IPS-20b (cell line): ENCODE measurements at regions not wholly inside any gene's neighbourhood (a gene's known extent, or its start where the extent isn't known, plus 50 kb on each side); places are given as distances from the start of the nearest gene placed in this dataset.

Experiments used
- H3K27ac ChIP-seq: one replicate; pipeline ENCODE4 v1.5.1; 2013; ENCODE audit warnings: low read length
- H3K27me3 ChIP-seq: 2 replicates; pipeline ENCODE4 v1.6.1; 2013; ENCODE audit warnings: mild to moderate bottlenecking, low read length, inconsistent platforms; ENCODE audit not compliant: insufficient read depth
- H3K36me3 ChIP-seq: 2 replicates; pipeline ENCODE4 v1.6.1; 2013; ENCODE audit warnings: low read depth, mild to moderate bottlenecking, inconsistent platforms, low read length, moderate library complexity; ENCODE audit not compliant: insufficient read depth
- H3K4me1 ChIP-seq: 2 replicates; pipeline ENCODE4 v1.6.1; 2013; ENCODE audit warnings: mild to moderate bottlenecking, control low read depth, inconsistent platforms, low read length, moderate library complexity; ENCODE audit not compliant: insufficient read depth
- H3K4me3 ChIP-seq: 2 replicates; pipeline ENCODE4 v1.5.1; 2013; ENCODE audit warnings: mild to moderate bottlenecking, low read length, inconsistent platforms
- H3K9ac ChIP-seq: 2 replicates; pipeline ENCODE4 v1.6.1; 2013; ENCODE audit warnings: low read depth, mild to moderate bottlenecking, inconsistent platforms, low read length, moderate library complexity
- H3K9me3 ChIP-seq: 2 replicates; pipeline ENCODE4 v1.6.1; 2013; ENCODE audit warnings: mild to moderate bottlenecking, low read depth, low read length, inconsistent platforms; ENCODE audit not compliant: insufficient read depth

DNA sequence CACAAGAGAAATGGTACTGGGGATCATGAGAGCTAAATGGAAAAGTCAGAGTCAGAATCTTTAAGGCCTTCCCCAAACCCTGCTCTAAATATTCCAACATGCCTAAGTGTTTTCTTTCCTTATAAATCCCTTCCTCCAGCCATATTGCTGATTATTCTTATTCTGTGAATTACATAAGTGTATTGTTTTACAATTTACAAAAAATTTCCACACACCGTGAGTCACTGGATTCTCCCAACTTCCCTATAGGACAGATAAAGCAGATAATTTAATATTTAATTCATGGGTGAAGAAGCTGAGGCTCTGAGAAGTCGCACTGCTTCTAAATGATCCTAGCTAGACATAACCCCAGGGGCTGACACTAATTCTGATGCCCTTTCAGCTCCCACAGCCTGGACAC lies 243.3 kb upstream of the JUN start:
- no peaks in the 10 kb centered on the region for H3K36me3 ChIP-seq
- H3K27ac ChIP-seq, result no peak overlapping the region
- H3K4me3 ChIP-seq, result no peak overlapping the region
- H3K9me3 ChIP-seq, result no peaks in the 10 kb centered on the region
- no peaks in the 10 kb centered on the region for H3K4me1 ChIP-seq
- H3K9ac ChIP-seq, result no peak overlapping the region
- no peaks in the 10 kb centered on the region for H3K27me3 ChIP-seq

DNA sequence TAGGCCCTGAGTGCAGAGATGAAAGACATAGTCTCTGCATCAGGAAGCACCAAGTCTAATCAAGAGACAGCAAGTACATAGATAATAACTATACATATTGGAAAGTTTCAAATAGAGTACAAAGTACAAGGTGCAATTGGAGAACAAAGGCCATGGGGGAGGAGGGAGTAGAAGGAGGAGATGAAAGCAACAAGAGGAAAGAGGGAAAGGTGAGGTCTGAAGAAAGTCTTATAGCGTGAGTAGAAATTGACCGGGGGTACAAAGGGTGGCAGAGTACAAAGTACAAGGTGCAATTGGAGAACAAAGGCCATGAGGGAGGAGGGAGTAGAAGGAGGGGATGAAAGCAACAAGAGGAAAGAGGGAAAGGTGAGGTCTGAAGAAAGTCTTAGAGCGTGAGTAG lies 244.2 kb upstream of the JUN start:
- Histone ChIP-seq H3K36me3 (no peaks in the 10 kb centered on the region), H3K9me3 (no peaks in the 10 kb centered on the region), H3K9ac (no peak overlapping the region), H3K27ac (no peak overlapping the region), H3K4me3 (no peak overlapping the region), H3K4me1 (no peaks in the 10 kb centered on the region), H3K27me3 (no peaks in the 10 kb centered on the region)

DNA sequence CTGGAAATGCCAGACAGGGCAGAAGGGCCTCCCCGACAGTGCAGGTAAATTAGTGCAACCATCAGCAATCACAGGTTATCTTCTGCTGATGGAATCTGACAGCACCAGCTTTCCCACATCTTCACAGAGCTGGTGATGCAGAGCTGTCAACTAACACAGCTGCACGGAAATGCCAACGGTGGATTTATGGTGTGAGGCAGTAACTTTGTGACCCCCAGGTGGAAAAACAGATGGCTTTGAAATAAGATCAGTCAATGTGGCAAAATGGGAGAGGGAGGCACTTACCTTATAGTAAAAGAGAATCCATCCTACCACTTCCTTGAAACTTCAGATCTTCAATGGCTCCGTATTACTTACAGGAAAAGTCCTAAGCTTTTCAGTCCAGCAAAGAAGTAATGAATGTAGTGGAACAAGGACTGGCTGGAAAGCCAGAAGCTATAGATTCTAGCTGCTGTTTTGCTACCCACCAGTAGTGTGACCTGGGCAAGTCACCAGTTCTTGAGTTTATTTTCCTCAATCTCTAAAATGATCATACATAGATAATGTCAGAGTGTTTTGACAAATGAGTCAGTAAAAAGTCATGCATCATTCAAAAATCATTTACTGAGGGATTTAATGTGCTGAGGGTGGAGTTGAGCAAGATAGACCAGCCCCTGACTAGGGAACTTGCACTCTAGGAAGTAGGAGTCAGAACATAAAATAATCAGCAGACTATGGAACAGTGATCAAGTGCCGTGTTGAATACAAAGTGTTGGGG lies 245.7 kb upstream of the JUN start:
- Histone ChIP-seq H3K9me3 (no peaks in the 10 kb centered on the region), H3K4me1 (no peaks in the 10 kb centered on the region), H3K36me3 (no peaks in the 10 kb centered on the region), H3K27ac (no peak overlapping the region), H3K27me3 (no peaks in the 10 kb centered on the region), H3K9ac (no peak overlapping the region), H3K4me3 (no peak overlapping the region)

DNA sequence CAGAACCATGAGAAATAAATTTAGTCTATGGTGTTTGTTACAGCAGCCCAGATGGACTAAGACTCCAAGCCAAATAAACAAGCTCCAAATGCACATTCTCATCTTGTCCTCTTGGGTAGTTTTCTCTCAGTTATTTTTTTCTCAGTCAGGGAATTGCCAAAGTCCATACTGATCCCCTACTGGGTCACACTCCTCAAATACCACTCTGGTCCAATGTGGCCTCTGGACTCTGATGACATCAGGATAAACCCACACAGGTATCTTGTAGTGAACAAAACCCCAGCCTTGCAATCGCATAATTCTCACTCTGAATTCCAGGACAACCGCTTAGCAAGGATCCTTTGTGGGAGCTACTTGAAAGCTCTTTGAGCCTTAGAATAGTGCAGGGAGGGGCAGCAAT lies 248.4 kb upstream of the JUN start:
- H3K27ac ChIP-seq, result no peak overlapping the region
- no peaks in the 10 kb centered on the region for H3K27me3 ChIP-seq
- H3K36me3 ChIP-seq, result no peaks in the 10 kb centered on the region
- no peak overlapping the region for H3K4me3 ChIP-seq
- H3K9me3 ChIP-seq, result no peaks in the 10 kb centered on the region
- H3K4me1 ChIP-seq, result no peaks in the 10 kb centered on the region
- no peak overlapping the region for H3K9ac ChIP-seq

DNA sequence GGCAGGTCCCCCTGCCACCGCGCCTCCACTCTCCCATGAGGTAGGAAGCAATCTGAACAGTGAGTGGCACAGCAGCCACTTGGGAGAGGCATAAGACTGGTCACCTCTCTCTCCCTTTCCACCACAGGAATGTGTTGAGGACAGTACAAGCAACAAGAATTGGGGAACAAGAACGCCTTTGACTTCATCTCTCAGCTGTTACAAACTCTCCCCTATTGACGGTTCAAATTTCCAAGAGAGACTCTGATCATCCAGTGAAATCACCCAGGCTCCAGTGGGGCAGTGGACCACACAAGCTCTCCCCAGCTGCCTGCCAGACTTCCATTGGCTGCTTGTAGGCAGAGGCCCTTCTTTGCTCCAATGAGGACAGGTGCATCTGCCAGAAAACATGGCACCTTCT lies 249.9 kb upstream of the JUN start:
- Histone ChIP-seq H3K4me3 (no peak overlapping the region), H3K36me3 (no peaks in the 10 kb centered on the region), H3K9me3 (no peaks in the 10 kb centered on the region), H3K27ac (no peak overlapping the region), H3K9ac (no peak overlapping the region), H3K27me3 (no peaks in the 10 kb centered on the region), H3K4me1 (no peaks in the 10 kb centered on the region)

DNA sequence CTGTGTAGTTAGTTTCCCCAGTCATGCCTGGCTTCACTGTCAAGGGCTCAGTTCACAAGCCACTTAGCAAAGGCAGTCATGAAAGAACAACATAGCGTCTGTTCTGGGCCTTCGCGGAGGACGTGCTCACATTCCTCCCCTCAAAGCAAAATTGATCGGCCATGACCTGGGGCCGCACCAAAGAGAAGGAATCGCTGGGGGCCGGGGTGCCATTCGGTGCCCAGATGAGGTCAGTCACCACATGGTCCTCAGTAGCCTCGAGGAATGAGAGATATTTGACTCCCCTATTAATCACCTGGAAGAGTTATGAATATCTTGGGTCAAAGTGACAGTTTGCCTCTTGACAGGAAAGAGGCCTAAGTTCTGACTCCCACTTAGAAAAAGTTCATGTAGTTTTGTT lies 251.1 kb upstream of the JUN start:
- H3K9ac ChIP-seq, result no peak overlapping the region
- H3K4me1 ChIP-seq, result no peaks in the 10 kb centered on the region
- H3K27me3 ChIP-seq, result no peaks in the 10 kb centered on the region; the same call in 1 of the 2 replicates
- no peaks in the 10 kb centered on the region for H3K36me3 ChIP-seq
- H3K4me3 ChIP-seq, result no peak overlapping the region
- no peaks in the 10 kb centered on the region for H3K9me3 ChIP-seq
- no peak overlapping the region for H3K27ac ChIP-seq

DNA sequence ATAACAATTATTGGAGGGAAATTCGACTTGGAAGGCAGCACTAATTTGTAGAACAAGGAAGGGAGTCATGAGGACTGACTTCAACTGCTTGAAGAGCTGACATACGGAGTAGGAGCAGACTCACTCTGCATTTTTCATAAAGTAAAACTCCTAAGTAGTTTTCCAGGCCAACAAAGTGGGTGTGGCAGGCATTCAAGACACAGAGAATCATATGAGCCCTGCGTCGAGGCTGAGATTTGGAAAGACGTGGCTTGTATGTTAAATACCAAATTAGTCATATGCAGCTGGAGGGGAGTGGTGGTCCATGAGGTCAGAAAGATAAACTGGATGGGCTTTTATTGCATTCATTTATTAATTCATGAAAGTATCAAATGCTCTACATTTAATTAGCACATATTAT lies 255.7 kb upstream of the JUN start:
- Histone ChIP-seq H3K4me3 (no peak overlapping the region), H3K36me3 (no peaks in the 10 kb centered on the region), H3K9me3 (no peaks in the 10 kb centered on the region), H3K9ac (no peak overlapping the region), H3K27ac (no peak overlapping the region), H3K27me3 (no peaks in the 10 kb centered on the region; the same call in 1 of the 2 replicates), H3K4me1 (no peaks in the 10 kb centered on the region)

DNA sequence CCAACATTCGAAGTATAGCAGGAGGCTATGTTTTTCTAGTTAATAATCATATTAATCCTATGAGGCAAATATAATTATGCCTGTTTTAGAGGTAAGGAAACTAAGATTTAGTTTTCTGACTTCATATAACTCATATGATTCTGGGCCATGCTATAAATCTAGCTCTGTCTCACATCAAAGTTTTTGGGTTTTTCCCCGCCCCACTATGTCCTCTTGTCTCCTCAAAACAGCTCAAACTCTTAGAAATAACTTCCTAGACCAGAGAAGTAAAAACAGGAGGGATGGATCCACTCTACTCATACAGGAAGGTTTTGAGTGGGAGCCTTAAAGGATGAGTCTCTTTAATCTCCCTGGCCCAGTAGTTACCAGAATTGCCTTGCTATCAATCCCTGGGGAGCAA lies 256.4 kb upstream of the FGGY start:
- Histone ChIP-seq H3K9ac (no peak overlapping the region), H3K36me3 (no peaks in the 10 kb centered on the region), H3K4me3 (no peak overlapping the region), H3K27me3 (no peaks in the 10 kb centered on the region; the same call in 1 of the 2 replicates), H3K27ac (no peak overlapping the region), H3K9me3 (no peaks in the 10 kb centered on the region), H3K4me1 (no peaks in the 10 kb centered on the region)

DNA sequence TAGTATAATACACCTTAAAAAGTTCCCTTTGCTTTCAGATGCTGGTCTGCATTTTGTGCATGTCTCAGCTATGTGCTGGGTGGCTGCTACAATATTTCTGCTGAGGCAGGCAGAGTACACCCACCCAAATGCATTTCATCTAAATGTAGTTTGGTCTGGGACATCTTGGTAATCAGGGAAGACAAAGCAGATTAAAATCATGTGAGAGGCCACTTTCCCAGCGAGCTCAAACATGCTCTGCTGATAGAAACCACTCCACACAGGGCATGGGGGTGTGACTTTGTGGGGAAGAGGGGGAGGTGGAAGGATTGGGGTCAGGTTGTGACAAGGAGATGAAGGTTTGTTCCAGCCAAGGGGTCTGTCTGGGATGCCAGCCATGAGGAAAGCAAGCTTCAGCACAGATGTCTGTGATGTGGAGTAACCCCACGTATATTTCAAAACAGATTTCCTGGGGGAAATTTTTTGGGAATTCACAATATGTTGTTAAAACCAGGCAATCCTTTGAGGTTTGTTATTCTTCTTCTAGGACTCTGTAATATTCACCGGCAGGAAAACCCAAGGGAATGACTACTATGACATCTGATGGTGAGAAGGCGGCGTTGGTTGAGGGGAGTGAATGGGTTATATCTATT lies 255.1 kb upstream of the FGGY start:
- no peaks in the 10 kb centered on the region; the same call in 1 of the 2 replicates for H3K27me3 ChIP-seq
- H3K36me3 ChIP-seq, result no peaks in the 10 kb centered on the region
- H3K27ac ChIP-seq, result no peak overlapping the region
- H3K4me1 ChIP-seq, result no peaks in the 10 kb centered on the region; the same call in 1 of the 2 replicates
- no peak overlapping the region for H3K4me3 ChIP-seq
- H3K9me3 ChIP-seq, result no peaks in the 10 kb centered on the region
- no peak overlapping the region for H3K9ac ChIP-seq

DNA sequence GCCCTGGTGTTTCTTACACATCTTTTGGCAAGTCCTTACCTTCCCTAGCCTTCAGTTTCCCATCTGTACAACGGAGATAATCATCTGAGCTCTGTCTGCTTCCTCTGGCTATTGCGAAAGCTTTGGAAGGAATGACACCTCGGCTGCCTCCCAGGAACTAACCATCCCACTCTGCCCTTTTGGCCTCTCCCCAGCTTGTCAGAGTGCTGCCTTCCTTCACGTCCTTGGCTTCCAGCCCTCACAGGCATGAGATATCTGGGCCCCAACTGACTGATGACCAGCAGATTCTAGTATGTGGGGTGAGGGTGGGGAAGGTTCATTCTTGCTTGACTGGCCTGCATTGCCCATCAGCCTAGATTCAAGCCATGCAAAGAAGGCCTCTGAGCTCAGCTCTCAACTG lies 253.1 kb upstream of the FGGY start:
- H3K4me1 ChIP-seq, result no peaks in the 10 kb centered on the region; the same call in 1 of the 2 replicates
- no peaks in the 10 kb centered on the region for H3K36me3 ChIP-seq
- no peak overlapping the region for H3K27ac ChIP-seq
- H3K4me3 ChIP-seq, result no peak overlapping the region
- H3K9me3 ChIP-seq, result no peaks in the 10 kb centered on the region
- no peak overlapping the region for H3K9ac ChIP-seq
- no peaks in the 10 kb centered on the region; the same call in 1 of the 2 replicates for H3K27me3 ChIP-seq

DNA sequence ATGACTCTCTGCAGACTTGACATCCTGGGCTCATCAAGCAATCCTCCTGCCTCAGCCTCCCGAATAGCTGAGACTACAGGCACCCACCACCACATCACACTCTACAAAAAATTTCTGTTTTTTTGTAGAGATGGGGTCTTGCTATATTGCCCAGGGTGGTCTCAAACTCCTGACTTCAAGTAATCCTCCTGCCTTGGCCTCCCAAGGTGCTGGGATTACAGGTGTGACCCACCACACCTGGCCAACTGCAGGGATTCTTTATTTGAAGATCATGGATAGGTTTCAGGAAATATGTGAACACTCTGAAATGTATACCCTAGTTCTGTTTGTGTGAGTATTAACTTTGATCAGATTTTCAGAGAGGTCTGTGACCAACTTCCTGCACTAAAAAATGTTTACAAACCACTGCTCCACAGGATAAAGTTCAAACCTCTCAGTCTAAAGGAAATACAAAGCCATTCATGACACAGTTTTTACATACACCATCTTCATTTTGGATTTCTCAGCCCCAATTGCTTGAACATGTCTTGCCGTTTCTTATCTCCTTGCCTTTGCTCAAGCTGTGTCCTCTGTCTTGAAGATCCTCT lies 252.3 kb upstream of the FGGY start:
- no peaks in the 10 kb centered on the region for H3K36me3 ChIP-seq
- H3K27me3 ChIP-seq, result no peaks in the 10 kb centered on the region
- H3K9ac ChIP-seq, result no peak overlapping the region
- no peak overlapping the region for H3K27ac ChIP-seq
- no peaks in the 10 kb centered on the region for H3K9me3 ChIP-seq
- no peak overlapping the region for H3K4me3 ChIP-seq
- H3K4me1 ChIP-seq, result no peaks in the 10 kb centered on the region; the same call in 1 of the 2 replicates

DNA sequence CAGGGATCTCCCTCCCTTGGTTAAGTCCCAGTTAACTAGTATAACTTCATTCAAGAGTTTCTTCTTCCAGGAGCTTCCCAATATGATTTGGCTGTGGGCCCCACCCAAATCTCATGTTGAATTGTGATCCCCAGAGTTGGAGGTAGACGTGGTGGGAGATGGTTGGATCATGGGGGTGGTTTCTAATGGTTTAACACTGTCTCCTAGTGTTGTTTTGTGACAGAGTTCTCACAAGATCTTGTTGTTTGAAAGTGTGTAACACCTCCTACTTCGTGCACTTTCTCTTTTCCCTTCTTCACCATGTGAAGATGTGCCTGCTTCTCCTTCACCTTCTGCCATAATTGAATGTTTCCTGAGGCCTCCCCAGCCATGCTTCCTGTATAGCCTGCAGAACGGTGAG lies 251.8 kb upstream of the FGGY start:
- Histone ChIP-seq H3K27me3 (no peaks in the 10 kb centered on the region), H3K9ac (no peak overlapping the region), H3K27ac (no peak overlapping the region), H3K4me1 (no peaks in the 10 kb centered on the region; the same call in 1 of the 2 replicates), H3K4me3 (no peak overlapping the region), H3K9me3 (no peaks in the 10 kb centered on the region), H3K36me3 (no peaks in the 10 kb centered on the region)
